HG03442 (cell line): ENCODE measurements at regions not wholly inside any gene's neighbourhood (a gene's known extent, or its start where the extent isn't known, plus 50 kb on each side); places are given as distances from the start of the nearest gene placed in this dataset.
"Not testable (repeated sequence)": the region's sequence is repeated elsewhere in the genome, so short reads cannot be mapped to it uniquely, and the experiment has no call there.

ENCODE experiments used
- ATAC-seq: cut with Tn5 transposase; IDR thresholded peaks from one replicate; pipeline ENCODE4 v1.9.1; 2021; ENCODE audit warnings: mild to moderate bottlenecking, moderate library complexity; ENCODE audit not compliant: unreplicated experiment

GRCh38 chr10:78335691-78336401, 302.2 kb downstream of the RPS24 start:
- ATAC-seq: no peak

GRCh38 chr10:78336402-78336791, 302.7 kb downstream of the RPS24 start:
- ATAC-seq: no peak

DNA sequence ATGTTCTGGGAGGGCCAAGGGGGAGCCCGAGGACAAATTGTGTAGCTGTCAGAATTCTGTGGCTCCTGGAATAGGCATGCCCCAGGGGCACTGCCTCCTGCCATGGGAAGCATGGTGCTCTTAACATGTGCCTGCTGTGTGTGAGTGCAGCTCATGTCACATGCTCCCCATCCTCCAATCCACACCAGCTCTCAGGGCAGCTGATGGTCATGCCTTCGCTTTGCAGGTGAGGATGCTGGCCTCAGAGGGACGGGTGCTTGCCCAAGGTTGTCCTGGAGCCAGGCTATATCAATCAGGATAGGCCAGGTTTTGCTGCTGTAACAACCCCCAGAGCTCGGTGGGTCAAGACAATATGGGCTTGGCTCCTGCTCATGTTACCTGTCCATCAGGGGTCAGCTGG, 303.4 kb downstream of the RPS24 start:
- ATAC-seq: no peak

GRCh38 chr10:78337646-78338391, 304.2 kb downstream of the RPS24 start:
- ATAC-seq: no peak

DNA sequence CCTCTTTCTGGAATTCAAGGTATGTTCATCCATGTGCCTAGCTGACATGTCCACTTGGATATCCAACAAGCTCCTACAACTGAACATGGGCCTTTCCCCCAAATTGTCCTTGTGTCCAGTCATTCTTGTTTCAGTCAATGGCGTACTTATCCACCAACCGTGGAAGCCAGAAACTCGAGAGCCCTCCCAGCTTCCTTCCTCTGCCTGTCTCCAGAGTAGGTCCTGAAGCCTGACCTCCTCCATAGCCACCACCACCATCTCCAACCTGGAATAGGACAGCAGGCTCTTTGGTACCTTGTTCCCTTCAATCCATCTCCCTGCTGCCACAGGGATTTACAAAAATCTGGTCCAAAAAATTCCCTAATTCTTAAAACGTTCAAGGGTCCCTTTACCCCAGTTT, 305.1 kb downstream of the RPS24 start:
- no peak for ATAC-seq

GRCh38 chr10:78339251-78339650, 305.6 kb downstream of the RPS24 start:
- ATAC-seq: no peak

GRCh38 chr10:78341953-78342614, 308.4 kb downstream of the RPS24 start:
- no peak for ATAC-seq

DNA sequence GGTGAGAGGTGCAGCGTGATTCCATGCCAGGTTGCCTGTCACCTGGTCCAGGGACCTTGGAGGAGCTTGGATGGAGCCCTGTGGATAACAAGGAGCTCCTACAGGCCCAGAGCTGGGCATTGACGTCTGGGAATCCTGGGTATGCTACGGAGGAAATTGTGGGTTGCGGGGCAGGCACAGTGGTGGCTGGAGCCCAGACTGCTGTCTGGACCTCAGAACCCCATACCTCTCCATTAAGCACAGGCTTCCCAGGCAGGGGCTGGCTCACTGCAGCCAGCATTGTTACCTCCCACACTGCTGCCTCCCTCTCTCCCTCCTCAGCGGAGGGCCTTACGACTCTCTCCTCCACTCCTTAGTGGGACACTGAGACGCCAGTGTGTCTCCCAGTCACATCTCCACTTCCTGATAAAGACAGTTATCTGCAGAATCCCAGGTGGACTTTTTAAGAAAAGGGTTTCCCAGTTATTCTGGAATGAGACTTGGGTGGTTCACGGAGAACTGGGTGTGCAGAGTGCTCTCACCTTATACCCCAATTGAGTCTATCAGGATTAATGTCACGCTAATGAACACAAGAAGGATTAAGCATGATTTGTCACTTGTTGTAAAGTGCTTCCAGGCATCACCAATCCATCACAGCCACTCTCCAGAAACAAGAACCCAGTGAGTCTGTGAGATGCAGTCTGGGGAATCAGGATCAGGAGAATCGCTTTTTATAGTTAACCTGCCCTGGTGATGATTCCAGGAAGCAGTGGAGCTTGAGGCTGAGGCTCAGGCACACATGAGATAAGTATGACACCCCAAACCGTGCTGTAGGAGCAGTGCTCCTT, 309.4 kb downstream of the RPS24 start:
- ATAC-seq: no peak

GRCh38 chr10:78344257-78344656, 310.6 kb downstream of the RPS24 start:
- ATAC-seq: not testable (repeated sequence)

DNA sequence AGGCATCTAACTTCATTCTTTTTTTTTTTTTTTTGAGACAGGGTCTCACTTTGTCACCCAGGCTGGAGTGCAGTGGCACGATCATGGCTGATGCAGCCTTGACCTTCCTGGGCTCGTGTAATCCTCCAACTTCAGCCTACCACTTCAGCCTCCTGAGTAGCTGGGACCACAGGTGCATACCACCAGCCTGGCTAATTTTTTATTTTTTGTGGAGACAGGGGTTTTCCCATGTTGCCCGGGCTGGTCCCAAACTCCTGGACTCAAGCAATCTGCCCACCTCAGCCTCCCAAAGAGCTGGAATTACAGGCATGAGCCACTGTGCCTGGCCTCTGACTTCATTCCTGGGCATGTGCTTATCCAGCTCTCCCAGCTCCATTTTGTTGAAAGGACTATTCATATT, 311.9 kb downstream of the RPS24 start:
- ATAC-seq: not testable (repeated sequence)

- ATAC-seq: no peak
Measured at GRCh38 chr10:78346721-78347120, 313.1 kb downstream of the RPS24 start.

DNA sequence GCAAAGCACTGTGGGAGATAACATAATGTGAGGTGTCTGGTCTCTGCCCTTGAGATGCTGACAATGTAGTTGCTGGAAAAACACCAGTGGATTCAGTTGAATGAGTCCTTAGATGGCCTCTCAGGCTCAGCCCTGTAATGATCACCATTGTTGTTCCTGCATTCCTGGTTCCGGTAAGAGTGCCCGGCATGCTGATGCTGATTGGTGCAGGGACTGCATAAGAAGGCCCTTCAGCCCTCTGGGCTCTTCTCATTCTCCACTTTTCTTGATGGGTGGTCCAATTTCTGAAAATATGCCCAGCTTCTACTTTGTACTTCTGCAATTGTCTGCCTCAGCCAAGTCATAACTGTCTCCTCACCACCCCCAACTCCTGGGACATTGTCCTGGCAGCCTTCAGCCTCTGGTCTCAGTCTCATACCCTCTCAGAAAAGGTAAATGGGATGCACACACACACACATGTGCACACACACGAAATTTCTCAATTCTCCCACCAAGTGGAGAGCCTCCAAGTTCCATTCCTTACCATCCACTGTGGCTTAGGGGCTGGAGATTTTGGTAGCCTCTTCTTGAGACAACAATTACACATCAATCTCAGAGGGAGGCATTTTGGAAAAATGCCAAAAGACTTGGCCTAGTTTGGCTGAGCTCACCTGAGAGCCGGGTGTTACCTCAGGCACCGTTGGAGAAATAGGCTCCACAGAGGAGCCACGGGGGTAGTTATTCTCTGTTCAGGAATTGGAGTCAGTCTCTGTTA, 314.9 kb downstream of the RPS24 start:
- no peak for ATAC-seq

GRCh38 chr10:78349165-78349516, 315.5 kb downstream of the RPS24 start:
- no peak for ATAC-seq

DNA sequence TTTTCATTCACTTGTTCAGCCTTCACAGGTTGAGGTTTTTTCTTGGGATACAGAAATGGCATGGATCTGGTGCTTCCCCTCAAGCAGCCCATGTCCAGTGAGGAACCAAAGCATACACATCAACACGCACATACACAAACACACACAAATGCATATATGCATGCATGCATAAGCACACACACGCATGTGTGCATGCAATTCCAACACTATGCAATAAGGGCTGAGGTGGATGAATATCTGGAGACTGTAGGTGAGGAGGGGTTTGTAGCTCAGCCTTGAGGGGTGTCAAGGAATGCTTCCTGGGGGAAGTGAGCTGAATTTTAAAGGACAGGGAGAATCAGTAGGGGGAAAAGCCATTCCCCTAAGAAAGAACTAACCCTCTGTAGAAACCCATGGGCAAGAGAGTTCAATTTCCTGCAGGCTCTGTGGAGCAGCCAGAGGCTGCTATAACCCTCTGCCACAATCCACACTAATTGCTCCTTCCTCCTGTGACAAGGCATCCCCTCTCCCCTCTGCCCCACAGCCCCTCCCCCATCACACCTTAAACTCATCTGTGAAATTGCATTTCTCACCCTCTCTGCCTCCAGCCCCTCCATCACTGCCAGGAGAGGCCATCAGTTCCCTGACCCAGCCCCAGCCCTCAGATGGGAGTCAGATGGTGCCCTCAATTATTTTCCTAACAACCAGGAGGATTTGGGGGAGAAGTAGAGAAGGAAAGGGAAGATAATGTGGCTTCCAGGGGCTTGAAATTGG, 316.4 kb downstream of the RPS24 start:
- ATAC-seq: no peak

DNA sequence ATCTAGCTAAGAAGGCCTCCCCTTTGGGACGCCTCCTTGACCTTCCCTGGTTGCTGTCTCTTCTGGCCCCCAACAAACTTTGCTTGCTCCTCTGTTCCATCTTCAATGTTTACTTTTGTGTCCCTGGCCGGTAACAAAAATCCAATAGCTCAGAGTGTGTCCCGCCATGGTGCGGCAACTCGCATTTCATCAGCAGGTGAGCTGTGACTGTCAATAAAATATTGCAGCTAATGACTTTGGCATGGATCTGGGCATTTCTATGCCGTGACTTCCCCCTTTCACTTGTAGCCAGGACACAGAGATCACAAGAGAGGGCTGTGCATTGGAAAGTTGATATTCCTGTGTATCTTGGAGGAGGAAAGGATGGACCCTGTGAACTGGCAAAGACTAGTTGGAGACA, 317.6 kb downstream of the RPS24 start:
- no peak for ATAC-seq

DNA sequence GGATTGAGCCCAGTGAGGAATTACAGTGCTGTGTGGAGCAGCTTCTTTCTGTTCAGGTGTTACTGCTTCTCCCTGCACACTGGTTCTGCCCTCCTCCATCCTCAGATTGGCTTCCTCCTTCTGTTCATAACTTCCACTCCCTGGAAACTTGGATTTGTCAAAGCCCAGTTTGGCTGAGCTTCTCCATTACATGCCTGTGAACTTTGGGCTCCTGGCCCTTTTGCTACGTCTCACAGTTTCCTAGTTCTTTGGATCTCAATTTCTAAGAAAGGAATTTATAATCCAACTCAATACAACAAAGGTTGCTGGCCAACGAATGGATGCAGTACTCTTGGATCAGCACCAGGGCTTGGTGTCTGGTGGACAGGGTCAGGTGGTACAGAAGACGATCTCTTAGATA, 318.1 kb downstream of the RPS24 start:
- no peak for ATAC-seq

- no peak for ATAC-seq
Measured at GRCh38 chr10:78353636-78354035, 320.0 kb downstream of the RPS24 start.

- ATAC-seq: no peak
Measured at GRCh38 chr10:78354101-78354500, 320.4 kb downstream of the RPS24 start.

- ATAC-seq: no peak
Measured at GRCh38 chr10:78356291-78356900, 322.7 kb downstream of the RPS24 start.
